Breast epithelium (tissue), 4 donors: ENCODE measurements at regions not wholly inside any gene's neighbourhood (a gene's known extent, or its start where the extent isn't known, plus 50 kb on each side); places are given as distances from the start of the nearest gene placed in this dataset.
"Not testable (repeated sequence)": the region's sequence is repeated elsewhere in the genome, so short reads cannot be mapped to it uniquely, and the experiment has no call there.

ENCODE experiments used
- DNase-seq, 2 donors: peaks; one replicate each; pipeline ENCODE4 v3.0.0-alpha.2; 2019; ENCODE audit warnings: low spot score in 2 of 2
- H3K27ac ChIP-seq, 2 donors: fragments of 200-600 bp; sonication (generic) in 1 of 2; one replicate each; pipeline ENCODE4 v1.5.1; 2016 to 2019; ENCODE audit warnings: mild to moderate bottlenecking in 1 of 2
- H3K27me3 ChIP-seq, 2 donors: fragments of 200-600 bp; sonication (generic) in 1 of 2; one replicate each; pipeline versions ENCODE4 v1.5.1 to v1.6.0; 2017 to 2019; ENCODE audit warnings: control low read depth in 1 of 2, mild to moderate bottlenecking in 1 of 2
- H3K36me3 ChIP-seq: fragments of 200-600 bp; one replicate; pipeline ENCODE4 v1.5.1; 2019
- H3K4me1 ChIP-seq, 2 donors: fragments of 200-600 bp; sonication (generic); one replicate each; pipeline ENCODE4 v1.5.1; 2016 to 2019; ENCODE audit warnings: control low read depth in 1 of 2
- H3K4me3 ChIP-seq, 3 donors: fragments of 200-600 bp; sonication (generic); 1 replicate in 2 of 3; 2 replicates in 1 of 3; pipeline ENCODE4 v1.5.1; 2016 to 2019; ENCODE audit warnings: mild to moderate bottlenecking in 3 of 3, moderate library complexity in 2 of 3
- H3K9me3 ChIP-seq, 2 donors: fragments of 200-600 bp; sonication (generic) in 1 of 2; one replicate each; pipeline ENCODE4 v1.5.1; 2016 to 2019; ENCODE audit warnings: control low read depth in 1 of 2
- CTCF ChIP-seq, 3 donors: fragments of 450-650 bp; IDR thresholded peaks; one replicate each; pipeline ENCODE4 v1.5.1; 2016 to 2017; ENCODE audit warnings: antibody characterized with exemption in 3 of 3, mild to moderate bottlenecking in 3 of 3, moderate library complexity in 3 of 3
- POLR2A ChIP-seq: fragments of 450-650 bp; IDR thresholded peaks from one replicate; pipeline ENCODE4 v1.6.1; 2016; ENCODE audit warnings: antibody characterized with exemption, mild to moderate bottlenecking, moderate library complexity
- POLR2AphosphoS5 ChIP-seq, 3 donors: sonication (generic); formaldehyde crosslinking; IDR thresholded peaks; one replicate each; pipeline ENCODE4 v1.6.1; 2017; ENCODE audit warnings: antibody characterized with exemption in 3 of 3
- intact Hi-C: fragments of 100-400 bp; cut with DNase I; formaldehyde crosslinking; loops from one replicate; pipeline ENCODE4 v1.15.1; 2023; ENCODE audit warnings: low total_unique reads

DNA sequence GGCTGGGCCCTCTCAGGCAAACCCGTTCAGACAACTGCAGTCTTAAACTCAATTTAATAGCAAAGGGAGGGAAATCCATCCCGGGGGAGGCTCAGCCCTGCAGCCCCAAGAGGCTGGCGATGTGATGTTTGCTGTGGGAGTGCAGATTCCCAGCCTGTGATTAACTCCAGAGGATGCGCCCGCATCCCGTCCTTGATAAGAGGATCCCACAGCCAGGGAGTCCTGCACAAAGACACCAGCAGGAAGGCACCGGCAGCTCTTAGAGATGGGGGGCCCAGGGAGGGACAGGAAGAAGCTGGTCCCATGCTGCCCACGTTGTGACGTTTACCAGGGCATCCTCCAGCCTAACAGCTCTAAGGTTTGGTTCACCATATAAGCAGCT is 64.7 kb downstream of the MRPL36 start:
- Histone ChIP-seq H3K27ac (no peak overlapping the region), H3K9me3 (peaks cover 0 to 2% of the 10 kb centered on the region in 2 donors), H3K4me1 (no peaks in the 10 kb centered on the region), H3K36me3 (no peaks in the 10 kb centered on the region), H3K4me3 (no peak overlapping the region), H3K27me3 (peaks cover 0 to 24% of the 10 kb centered on the region in 2 donors)
- intact Hi-C loops, result no loop called here
- DNase-seq, result peak in 1 of 2 donors; percentile 10
- no peak for TF ChIP-seq POLR2AphosphoS5 (IDR thresholded peaks at IDR 0.05)

- no peak for DNase-seq
- intact Hi-C loops, result no loop called here
- TF ChIP-seq POLR2AphosphoS5 (IDR thresholded peaks at IDR 0.05), result no peak
- no peak for TF ChIP-seq CTCF (IDR thresholded peaks at IDR 0.05)
- TF ChIP-seq POLR2A, result no peak
Observed at GRCh38 chr5:1734271-1734907, 65.2 kb downstream of the MRPL36 start.

GRCh38 chr5:1733369-1733768 is 66.3 kb downstream of the MRPL36 start:
- H3K36me3 ChIP-seq, result no peaks in the 10 kb centered on the region

More at GRCh38 chr5:1734271-1734907, 65.2 kb downstream of the MRPL36 start:
- Histone ChIP-seq H3K4me3 (no peak overlapping the region), H3K4me1 (no peaks in the 10 kb centered on the region), H3K36me3 (no peaks in the 10 kb centered on the region), H3K27ac (no peak overlapping the region), H3K27me3 (peaks cover 0 to 25% of the 10 kb centered on the region in 2 donors), H3K9me3 (no peaks in the 10 kb centered on the region)

DNA sequence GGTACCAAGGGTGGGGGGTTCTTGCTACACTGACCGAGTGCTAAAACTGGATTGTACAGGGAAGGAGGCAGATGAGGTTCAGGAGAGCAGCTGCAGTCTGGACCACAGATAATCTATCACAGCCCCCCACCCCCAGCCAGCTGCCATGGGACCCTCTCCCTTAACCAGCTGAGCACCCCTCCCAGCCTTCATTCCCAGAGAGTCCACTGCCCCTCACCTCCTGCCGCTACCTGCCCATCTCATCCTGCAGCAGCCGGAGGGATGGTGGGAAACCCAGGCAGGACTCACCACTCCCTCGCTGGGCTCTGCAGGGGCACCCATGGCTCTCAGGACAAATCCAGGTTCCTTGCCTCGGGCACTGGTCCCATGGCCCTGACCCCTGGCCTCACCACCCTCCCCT is 66.7 kb downstream of the MRPL36 start:
- Histone ChIP-seq H3K36me3 (no peaks in the 10 kb centered on the region), H3K27ac (no peak overlapping the region), H3K4me1 (no peaks in the 10 kb centered on the region), H3K4me3 (no peak overlapping the region), H3K9me3 (no peaks in the 10 kb centered on the region), H3K27me3 (peaks cover 0 to 25% of the 10 kb centered on the region in 2 donors)
- no peak for TF ChIP-seq POLR2A
- TF ChIP-seq CTCF (IDR thresholded peaks at IDR 0.05), result no peak
- no peak for TF ChIP-seq POLR2AphosphoS5 (IDR thresholded peaks at IDR 0.05)
- intact Hi-C loops, result no loop called here
- DNase-seq, result no peak

More at GRCh38 chr5:1733369-1733768, 66.3 kb downstream of the MRPL36 start:
- peak in 1 of 2 donors; percentile 4 for DNase-seq
- intact Hi-C loops, result no loop called here
- H3K9me3 ChIP-seq, result no peaks in the 10 kb centered on the region
- H3K4me1 ChIP-seq, result no peaks in the 10 kb centered on the region
- peaks cover 0 to 25% of the 10 kb centered on the region in 2 donors for H3K27me3 ChIP-seq
- H3K4me3 ChIP-seq, result no peak overlapping the region
- TF ChIP-seq POLR2A (no peak), CTCF (IDR thresholded peaks at IDR 0.05) (no peak), POLR2AphosphoS5 (IDR thresholded peaks at IDR 0.05) (no peak)
- no peak overlapping the region for H3K27ac ChIP-seq

DNA sequence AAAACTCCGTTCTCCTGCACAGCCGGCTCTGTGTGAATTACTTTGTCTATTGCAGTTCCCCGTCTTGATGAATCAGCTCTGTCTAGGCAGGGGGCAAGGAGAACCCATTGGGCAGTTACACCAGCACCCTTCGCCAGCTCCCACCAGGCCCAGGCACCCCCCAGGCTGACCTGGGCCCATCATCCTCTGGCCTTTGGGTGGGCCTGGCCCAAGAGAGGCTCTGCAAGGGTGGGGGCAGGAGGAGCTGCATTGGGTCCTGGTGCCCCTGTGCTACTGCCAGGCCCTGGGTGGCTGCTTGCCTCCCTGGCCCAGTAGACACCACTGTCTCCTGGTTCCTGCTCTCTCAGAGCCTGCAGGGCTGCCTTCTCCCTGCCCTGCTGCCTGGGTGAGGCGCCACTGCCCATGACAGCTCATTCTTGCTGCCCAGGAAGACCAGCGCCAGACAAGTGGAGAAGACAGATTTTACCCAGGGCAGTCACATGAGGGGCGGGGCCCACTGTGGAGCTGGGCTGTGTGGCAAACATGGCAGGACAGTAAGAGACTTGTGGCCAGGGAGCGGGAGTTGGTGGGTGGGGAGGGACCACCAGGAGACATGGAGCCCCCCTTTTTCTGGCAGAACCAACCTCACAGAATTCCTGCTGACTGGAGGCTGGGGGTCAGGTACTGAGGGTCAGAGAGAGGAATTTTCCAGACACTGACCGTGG is 67.2 kb downstream of the MRPL36 start:
- Histone ChIP-seq H3K4me1 (no peaks in the 10 kb centered on the region), H3K27ac (no peak overlapping the region), H3K9me3 (no peaks in the 10 kb centered on the region), H3K36me3 (no peaks in the 10 kb centered on the region), H3K4me3 (no peak overlapping the region), H3K27me3 (peaks cover 0 to 25% of the 10 kb centered on the region in 2 donors)
- no peak for DNase-seq
- TF ChIP-seq CTCF (IDR thresholded peaks at IDR 0.05), result no peak
- no peak for TF ChIP-seq POLR2A
- no peak for TF ChIP-seq POLR2AphosphoS5 (IDR thresholded peaks at IDR 0.05)
- intact Hi-C loops, result no loop called here

DNA sequence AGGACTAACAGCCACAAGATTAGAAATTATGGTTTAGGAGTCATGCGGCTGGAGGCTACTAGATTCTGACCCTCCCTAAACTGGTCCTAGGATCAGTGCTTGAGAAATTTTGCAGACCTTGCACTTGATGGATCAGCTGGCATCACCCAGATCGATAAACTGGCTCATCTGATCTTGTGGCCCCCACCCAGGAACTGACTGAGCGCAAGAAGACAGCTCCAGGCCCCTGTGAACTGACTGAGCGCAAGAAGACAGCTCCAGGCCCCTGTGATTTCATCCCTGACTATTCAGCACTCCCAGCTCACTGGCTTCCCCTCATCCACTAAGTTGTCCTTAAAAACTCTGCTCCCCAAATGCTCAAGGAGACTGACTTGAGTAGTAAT is 67.8 kb downstream of the MRPL36 start:
- H3K36me3 ChIP-seq, DNase-seq, intact Hi-C loops, H3K27ac ChIP-seq, H3K4me1 ChIP-seq, H3K9me3 ChIP-seq, H3K4me3 ChIP-seq: not testable (repeated sequence)
- peaks cover 0 to 25% of the 10 kb centered on the region in 2 donors for H3K27me3 ChIP-seq
